Inferior parietal cortex (tissue), 1 donor: ENCODE measurements at regions not wholly inside any gene's neighbourhood (a gene's known extent, or its start where the extent isn't known, plus 50 kb on each side); places are given as distances from the start of the nearest gene placed in this dataset.
"Not testable (repeated sequence)": the region's sequence is repeated elsewhere in the genome, so short reads cannot be mapped to it uniquely, and the experiment has no call there.

ENCODE experiments used
- DNase-seq: peaks from one replicate; pipeline ENCODE4 v3.0.0-alpha.2; 2016; ENCODE audit errors: extremely low spot score

- DNase-seq: no peak
These were observed 509.5 kb downstream of the DTWD2 start for GRCh38 chr5:118478852-118479251.

DNA sequence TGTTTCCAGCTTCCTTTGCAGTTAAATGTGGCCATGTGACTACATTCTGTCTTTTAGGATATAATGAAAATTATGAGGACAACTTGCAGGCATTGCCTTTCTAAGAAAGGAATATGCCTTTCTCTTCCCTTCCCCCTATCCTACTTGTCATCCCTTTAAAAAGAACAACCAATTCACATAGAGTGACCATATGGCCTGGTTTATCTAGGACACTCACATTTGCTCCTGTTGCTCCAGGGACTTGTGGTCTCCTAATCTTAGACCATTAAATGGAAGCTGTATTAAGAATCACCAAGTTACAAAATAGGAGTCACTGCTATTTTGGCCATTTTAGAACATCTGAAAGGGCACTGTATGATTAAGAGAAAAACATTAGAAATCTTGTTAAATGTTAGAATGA lies 520.3 kb downstream of the DTWD2 start:
- DNase-seq: no peak

DNA sequence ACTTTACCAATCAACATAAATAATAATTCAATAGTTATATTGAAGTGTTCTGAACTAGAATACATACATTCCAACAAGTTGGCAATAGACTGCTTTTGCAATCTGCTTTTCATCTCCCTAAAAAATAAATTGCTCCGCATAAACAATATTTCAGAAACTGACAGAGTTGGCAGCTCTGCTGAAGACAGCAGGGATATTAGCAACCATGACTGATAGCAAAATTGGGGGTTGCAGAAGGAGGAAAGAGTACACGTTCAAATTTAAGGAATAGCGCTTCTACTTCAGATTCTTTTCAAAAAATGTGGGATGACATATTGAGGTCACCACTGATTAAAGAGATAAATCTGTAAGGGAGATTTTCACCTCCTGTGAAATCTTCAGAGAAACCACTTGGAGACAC lies 521.2 kb downstream of the DTWD2 start:
- DNase-seq: no peak

- no peak for DNase-seq
These were observed 521.9 kb downstream of the DTWD2 start for GRCh38 chr5:118466418-118466817.

DNA sequence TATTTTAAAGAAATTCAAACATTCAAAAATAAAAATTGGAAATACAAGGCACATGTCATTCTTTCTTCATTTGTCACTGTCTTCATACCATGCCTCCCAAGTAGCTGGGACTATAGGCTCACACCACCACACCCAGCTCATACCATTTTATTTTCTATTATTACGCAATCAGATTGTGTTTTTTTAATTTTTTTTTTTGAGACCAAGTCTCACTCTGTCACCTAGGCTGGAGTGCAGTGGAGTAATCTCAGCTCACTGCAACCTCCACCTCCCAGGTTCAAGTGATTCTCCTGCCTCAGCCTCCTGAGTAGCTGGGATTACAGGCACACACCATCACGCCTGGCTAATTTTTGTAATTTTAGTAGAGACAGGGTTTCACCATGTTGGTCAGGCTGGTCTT lies 526.1 kb downstream of the DTWD2 start:
- not testable (repeated sequence) for DNase-seq

GRCh38 chr5:118461436-118461835 lies 526.9 kb downstream of the DTWD2 start:
- no peak for DNase-seq

DNA sequence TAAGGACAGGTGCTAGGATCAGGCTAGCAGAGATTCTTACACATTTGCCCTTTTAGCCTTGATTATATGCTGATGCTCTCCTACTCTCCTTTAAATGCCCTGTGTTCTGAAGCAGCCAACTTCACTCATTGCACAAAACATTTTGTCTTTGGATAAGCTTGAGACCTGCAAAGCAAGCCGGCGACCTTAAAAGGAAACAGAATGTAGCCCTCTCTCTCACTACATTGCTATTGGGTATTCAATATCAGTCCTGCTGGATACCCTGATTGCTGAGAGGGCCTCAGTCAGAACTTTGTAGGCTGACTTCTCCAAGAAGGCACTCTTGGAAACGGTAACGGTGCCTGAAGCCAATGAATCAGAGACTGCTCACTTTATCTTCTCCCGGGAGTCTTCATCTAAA lies 528.9 kb downstream of the DTWD2 start:
- DNase-seq: no peak

- no peak for DNase-seq
These were observed 532.3 kb downstream of the DTWD2 start for GRCh38 chr5:118456085-118456484.

GRCh38 chr5:118451697-118452247 lies 536.6 kb downstream of the DTWD2 start:
- no peak for DNase-seq

- no peak for DNase-seq
These were observed 537.6 kb downstream of the DTWD2 start for GRCh38 chr5:118450554-118451332.

DNA sequence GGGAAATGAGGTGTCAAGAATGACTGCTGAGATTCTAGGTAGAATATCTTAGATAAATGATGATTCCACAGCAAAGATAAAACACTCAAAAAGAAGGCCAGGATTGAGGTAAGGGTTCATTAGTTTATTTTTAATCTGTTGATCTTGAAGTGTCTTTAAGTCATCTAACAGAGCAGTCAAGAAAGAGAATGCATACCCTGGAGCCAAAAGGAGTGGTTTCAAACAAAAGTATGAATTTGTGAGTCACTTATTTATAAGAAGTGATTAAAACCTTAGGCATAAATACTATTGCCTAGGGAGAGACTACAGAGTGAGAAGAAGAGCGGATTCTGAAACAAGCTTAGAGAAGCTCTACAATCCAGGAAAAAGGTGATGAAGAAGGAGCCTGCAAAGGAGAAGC lies 541.0 kb downstream of the DTWD2 start:
- no peak for DNase-seq

GRCh38 chr5:118441956-118442355 lies 546.4 kb downstream of the DTWD2 start:
- DNase-seq: no peak

- DNase-seq: no peak
These were observed 547.3 kb downstream of the DTWD2 start for GRCh38 chr5:118441034-118441433.

GRCh38 chr5:118440496-118440895 lies 547.9 kb downstream of the DTWD2 start:
- DNase-seq: no peak

GRCh38 chr5:118439831-118440230 lies 548.5 kb downstream of the DTWD2 start:
- DNase-seq: no peak

- DNase-seq: no peak
These were observed 553.2 kb downstream of the DTWD2 start for GRCh38 chr5:118435131-118435530.

GRCh38 chr5:118434522-118434921 lies 553.8 kb downstream of the DTWD2 start:
- no peak for DNase-seq

DNA sequence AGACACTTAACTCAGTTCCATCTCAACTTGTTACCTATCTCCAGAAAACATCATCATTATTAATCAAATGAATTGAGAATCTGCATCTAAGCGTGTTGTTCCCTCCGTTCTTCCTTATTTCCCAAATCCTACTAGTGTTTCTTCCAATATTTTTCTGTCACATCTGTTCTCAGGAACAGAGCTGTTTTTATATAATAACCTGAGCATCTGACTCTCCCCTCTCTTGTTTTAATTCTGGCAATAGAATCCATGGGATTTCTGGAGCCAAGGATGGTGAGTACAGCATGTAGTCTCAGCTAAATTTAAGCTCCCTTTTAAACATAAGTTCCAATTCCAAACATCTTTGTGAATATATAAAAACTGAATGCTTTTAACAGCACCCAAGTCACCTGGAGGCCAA lies 558.3 kb downstream of the DTWD2 start:
- peak; percentile 65 for DNase-seq

DNA sequence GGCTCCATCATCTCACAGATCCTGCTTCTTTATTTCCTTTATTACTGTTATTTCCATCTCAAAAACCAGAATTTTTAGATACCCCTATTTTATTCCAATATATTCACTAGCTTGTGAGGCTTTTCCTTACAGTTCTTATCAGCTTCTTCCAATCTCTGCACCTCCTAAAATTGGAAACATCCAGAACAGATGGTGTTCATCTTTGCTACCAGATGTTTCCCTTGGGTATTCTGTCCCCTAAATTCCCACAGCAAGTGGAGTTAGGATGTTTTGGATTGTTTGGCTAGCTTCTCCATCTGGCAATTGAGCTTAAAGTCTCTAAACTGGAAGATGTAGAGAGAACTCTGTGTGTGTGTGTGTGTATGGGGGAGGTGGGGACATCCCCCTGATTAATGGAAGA lies 580.4 kb downstream of the DTWD2 start:
- DNase-seq: peak; percentile 41

DNA sequence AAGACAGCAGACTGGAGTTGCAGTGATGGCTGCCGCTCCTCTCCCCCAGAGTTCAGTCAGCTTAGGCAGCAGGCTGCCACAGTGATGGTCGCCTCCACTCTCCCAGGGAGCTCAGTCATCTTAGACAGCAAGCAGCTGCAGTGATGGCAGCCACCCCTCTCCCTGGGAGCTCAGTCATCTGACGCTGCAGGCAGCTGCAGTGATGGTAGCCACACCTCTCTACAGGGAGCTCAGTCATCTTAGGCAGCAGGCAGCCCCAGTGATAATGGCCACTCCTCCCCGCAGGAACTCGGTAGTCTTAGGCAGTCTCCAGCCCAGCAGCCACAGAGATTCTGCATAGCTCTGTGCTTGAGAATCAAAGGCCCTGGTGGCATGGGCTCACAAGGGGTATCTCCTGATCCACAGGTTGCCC lies 582.7 kb downstream of the DTWD2 start:
- DNase-seq: no peak

DNA sequence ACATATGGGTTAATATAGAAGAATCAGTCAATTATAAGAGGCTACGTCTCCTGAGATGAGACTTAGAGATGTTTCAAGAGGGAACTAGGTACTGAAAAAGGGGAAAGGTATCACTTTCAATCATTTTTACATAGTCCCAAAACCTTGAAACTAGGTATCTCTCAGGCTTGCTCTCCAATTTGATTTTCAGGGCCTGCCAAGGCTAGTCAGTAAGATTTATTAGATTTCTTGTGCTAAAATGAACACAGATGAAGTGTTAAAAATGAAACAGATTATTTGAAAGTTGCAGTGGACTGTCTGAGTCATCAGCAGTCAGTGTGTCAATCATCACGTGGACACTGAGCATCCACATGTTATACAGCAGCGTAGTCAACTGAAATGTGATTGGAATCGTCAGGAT lies 591.1 kb downstream of the DTWD2 start:
- DNase-seq: no peak

DNA sequence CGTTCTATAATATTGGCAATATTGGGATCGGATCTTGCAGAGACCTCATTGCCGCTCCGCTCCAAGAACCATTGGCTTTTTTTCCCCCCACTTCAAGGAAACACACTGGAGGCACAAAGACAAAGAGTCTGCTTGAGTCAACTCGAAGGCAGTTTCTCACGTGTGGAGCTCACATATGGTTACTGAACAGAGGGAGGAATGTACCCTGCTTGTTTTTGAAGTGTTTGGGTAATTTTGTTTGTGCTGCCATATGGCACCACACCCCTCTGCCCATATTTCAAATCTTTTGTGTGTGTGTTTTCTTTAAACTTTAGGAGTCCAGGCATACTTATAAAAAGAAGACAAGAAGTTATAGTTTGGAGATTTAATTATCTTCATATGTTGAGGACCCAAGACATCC lies 595.9 kb downstream of the DTWD2 start:
- DNase-seq: no peak

DNA sequence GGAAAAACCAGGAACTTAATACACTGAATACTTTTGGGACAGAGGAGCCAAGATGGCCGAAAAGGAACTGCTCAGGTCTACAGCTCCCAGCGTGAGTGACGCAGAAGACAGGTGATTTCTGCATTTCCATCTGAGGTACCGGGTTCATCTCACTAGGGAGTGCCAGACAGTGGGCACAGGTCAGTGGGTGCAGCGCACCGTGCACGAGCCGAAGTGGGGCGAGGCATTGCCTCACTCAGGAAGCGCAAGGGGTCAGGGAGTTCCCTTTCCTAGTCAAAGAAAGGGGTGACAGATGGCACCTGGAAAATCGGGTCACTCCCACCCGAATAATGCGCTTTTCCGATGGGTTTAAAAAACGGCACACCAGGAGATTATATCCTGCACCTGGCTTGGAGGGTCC lies 605.4 kb downstream of the DTWD2 start:
- DNase-seq: not testable (repeated sequence)

DNA sequence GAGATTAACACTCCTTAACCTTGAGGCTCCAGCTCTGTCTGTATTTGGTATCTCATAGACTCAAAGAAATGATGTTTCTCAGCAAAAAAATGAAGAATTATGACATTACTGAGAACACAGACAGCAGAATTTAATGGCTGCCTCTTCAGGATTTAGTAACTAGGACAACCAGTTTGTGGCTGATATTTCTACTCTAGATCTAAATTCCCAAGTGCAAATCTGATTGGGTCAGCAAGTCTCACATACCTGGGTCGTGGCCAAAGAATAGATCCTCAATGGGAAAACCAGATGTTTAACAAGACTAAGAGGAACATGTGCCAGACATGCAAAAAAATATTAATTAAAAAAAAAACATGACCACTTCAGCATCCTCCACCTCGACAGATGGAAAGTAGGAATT lies 608.9 kb downstream of the DTWD2 start:
- no peak for DNase-seq
